SK-N-SH treated with all-trans-retinoic acid at 6 μM for 48 hours (cell line): ENCODE measurements at regions not wholly inside any gene's neighbourhood (a gene's known extent, or its start where the extent isn't known, plus 50 kb on each side); places are given as distances from the start of the nearest gene placed in this dataset.

Experiments
- BACH2 ChIP-seq: fragments of 250-450 bp; sonication (Bioruptor Pico); IDR thresholded peaks from 2 replicates; pipeline ENCODE4 v1.9.0; 2021; ENCODE audit warnings: mild to moderate bottlenecking, borderline replicate concordance
- RARB ChIP-seq: fragments of 250-450 bp; sonication (Bioruptor Pico); IDR thresholded peaks from 2 replicates; pipeline ENCODE4 v1.8.0; 2021; ENCODE audit warnings: mild to moderate bottlenecking, moderate library complexity
- TCF4 ChIP-seq: fragments of 250-450 bp; sonication (Bioruptor Pico); IDR thresholded peaks from 2 replicates; pipeline ENCODE4 v1.8.0; 2021; ENCODE audit warnings: mild to moderate bottlenecking, moderate library complexity, borderline replicate concordance
- TOX ChIP-seq: fragments of 250-450 bp; sonication (Bioruptor Pico); IDR thresholded peaks from 2 replicates; pipeline ENCODE4 v1.8.0; 2021; ENCODE audit warnings: mild to moderate bottlenecking, moderate library complexity, borderline replicate concordance
- ZFP3 ChIP-seq: fragments of 250-450 bp; sonication (Bioruptor Pico); IDR thresholded peaks from 2 replicates; pipeline ENCODE4 v1.5.0; 2020; ENCODE audit warnings: mild to moderate bottlenecking, moderate library complexity
- ZNF565 ChIP-seq: fragments of 450-650 bp; formaldehyde crosslinking; conservative IDR thresholded peaks from 2 replicates; pipeline ENCODE4 v1.5.0; 2020; ENCODE audit warnings: low read depth, mild to moderate bottlenecking, moderate library complexity
- ZNF70 ChIP-seq: fragments of 450-650 bp; formaldehyde crosslinking; IDR thresholded peaks from 2 replicates; pipeline ENCODE4 v1.5.0; 2020; ENCODE audit warnings: mild to moderate bottlenecking, moderate library complexity
- TF ChIP-seq, protein P1 (sequence below): fragments of 250-450 bp; sonication (Bioruptor Pico); IDR thresholded peaks from 2 replicates; pipeline ENCODE4 v1.5.1; 2021; ENCODE audit warnings: mild to moderate bottlenecking, moderate library complexity
- TF ChIP-seq, protein P2 (sequence below): fragments of 250-450 bp; sonication (Bioruptor Pico); IDR thresholded peaks from 2 replicates; pipeline ENCODE4 v1.8.0; 2020; ENCODE audit warnings: mild to moderate bottlenecking, moderate library complexity, borderline replicate concordance
- TF ChIP-seq, protein P3 (sequence below): fragments of 250-450 bp; sonication (Bioruptor Pico); IDR thresholded peaks from 2 replicates; pipeline ENCODE4 v1.5.1; 2020; ENCODE audit warnings: low read depth, mild to moderate bottlenecking, moderate library complexity
- TF ChIP-seq, protein P4 (sequence below): fragments of 250-450 bp; sonication (Bioruptor Pico); IDR thresholded peaks from 2 replicates; pipeline ENCODE4 v1.8.0; 2021; ENCODE audit warnings: low read depth, mild to moderate bottlenecking, moderate library complexity, borderline replicate concordance
- TF ChIP-seq, protein P5 (sequence below): fragments of 250-450 bp; sonication (Bioruptor Pico); IDR thresholded peaks from 2 replicates; pipeline ENCODE4 v1.5.0; 2020; ENCODE audit warnings: mild to moderate bottlenecking, moderate library complexity

DNA sequence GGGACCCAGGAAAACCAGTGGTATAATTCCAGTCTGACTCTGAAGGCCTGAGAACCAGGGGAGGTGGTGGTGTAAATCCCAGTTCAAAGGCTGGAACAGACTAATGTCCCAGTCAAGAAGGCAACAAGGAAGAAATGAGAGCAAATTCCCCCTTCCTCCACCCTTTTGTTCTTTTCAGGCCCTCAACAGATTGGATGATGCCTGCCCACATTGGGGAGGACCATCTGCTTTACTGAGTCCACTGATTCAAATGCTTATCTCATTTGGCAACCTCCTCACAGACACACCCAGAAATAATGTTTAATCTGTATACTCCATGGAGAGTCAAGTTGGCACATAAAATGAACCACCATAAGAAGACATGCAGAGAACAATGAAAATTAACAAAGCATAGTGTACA, 61.9 kb upstream of the CRYM start:
- no peak for TF ChIP-seq RARB (CRISPR knock-in tag)
- TF ChIP-seq, protein P1, sequence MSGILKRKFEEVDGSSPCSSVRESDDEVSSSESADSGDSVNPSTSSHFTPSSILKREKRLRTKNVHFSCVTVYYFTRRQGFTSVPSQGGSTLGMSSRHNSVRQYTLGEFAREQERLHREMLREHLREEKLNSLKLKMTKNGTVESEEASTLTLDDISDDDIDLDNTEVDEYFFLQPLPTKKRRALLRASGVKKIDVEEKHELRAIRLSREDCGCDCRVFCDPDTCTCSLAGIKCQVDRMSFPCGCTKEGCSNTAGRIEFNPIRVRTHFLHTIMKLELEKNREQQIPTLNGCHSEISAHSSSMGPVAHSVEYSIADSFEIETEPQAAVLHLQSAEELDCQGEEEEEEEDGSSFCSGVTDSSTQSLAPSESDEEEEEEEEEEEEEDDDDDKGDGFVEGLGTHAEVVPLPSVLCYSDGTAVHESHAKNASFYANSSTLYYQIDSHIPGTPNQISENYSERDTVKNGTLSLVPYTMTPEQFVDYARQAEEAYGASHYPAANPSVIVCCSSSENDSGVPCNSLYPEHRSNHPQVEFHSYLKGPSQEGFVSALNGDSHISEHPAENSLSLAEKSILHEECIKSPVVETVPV (CRISPR knock-in tag) = no peak
- no peak for TF ChIP-seq TOX (CRISPR knock-in tag)
- no peak for TF ChIP-seq ZNF565 (CRISPR knock-in tag)
- TF ChIP-seq, protein P2, sequence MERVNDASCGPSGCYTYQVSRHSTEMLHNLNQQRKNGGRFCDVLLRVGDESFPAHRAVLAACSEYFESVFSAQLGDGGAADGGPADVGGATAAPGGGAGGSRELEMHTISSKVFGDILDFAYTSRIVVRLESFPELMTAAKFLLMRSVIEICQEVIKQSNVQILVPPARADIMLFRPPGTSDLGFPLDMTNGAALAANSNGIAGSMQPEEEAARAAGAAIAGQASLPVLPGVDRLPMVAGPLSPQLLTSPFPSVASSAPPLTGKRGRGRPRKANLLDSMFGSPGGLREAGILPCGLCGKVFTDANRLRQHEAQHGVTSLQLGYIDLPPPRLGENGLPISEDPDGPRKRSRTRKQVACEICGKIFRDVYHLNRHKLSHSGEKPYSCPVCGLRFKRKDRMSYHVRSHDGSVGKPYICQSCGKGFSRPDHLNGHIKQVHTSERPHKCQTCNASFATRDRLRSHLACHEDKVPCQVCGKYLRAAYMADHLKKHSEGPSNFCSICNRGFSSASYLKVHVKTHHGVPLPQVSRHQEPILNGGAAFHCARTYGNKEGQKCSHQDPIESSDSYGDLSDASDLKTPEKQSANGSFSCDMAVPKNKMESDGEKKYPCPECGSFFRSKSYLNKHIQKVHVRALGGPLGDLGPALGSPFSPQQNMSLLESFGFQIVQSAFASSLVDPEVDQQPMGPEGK (CRISPR knock-in tag) = no peak
- TF ChIP-seq, protein P3, sequence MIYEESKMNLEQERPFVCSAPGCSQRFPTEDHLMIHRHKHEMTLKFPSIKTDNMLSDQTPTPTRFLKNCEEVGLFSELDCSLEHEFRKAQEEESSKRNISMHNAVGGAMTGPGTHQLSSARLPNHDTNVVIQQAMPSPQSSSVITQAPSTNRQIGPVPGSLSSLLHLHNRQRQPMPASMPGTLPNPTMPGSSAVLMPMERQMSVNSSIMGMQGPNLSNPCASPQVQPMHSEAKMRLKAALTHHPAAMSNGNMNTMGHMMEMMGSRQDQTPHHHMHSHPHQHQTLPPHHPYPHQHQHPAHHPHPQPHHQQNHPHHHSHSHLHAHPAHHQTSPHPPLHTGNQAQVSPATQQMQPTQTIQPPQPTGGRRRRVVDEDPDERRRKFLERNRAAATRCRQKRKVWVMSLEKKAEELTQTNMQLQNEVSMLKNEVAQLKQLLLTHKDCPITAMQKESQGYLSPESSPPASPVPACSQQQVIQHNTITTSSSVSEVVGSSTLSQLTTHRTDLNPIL (CRISPR knock-in tag) = no peak
- no peak for TF ChIP-seq TCF4 (CRISPR knock-in tag)
- TF ChIP-seq BACH2 (CRISPR knock-in tag) = no peak
- TF ChIP-seq, protein P4, sequence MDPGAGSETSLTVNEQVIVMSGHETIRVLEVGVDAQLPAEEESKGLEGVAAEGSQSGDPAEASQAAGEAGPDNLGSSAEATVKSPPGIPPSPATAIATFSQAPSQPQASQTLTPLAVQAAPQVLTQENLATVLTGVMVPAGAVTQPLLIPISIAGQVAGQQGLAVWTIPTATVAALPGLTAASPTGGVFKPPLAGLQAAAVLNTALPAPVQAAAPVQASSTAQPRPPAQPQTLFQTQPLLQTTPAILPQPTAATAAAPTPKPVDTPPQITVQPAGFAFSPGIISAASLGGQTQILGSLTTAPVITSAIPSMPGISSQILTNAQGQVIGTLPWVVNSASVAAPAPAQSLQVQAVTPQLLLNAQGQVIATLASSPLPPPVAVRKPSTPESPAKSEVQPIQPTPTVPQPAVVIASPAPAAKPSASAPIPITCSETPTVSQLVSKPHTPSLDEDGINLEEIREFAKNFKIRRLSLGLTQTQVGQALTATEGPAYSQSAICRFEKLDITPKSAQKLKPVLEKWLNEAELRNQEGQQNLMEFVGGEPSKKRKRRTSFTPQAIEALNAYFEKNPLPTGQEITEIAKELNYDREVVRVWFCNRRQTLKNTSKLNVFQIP (CRISPR knock-in tag) = no peak
- no peak for TF ChIP-seq ZFP3 (CRISPR knock-in tag)
- no peak for TF ChIP-seq ZNF70
- TF ChIP-seq, protein P5, sequence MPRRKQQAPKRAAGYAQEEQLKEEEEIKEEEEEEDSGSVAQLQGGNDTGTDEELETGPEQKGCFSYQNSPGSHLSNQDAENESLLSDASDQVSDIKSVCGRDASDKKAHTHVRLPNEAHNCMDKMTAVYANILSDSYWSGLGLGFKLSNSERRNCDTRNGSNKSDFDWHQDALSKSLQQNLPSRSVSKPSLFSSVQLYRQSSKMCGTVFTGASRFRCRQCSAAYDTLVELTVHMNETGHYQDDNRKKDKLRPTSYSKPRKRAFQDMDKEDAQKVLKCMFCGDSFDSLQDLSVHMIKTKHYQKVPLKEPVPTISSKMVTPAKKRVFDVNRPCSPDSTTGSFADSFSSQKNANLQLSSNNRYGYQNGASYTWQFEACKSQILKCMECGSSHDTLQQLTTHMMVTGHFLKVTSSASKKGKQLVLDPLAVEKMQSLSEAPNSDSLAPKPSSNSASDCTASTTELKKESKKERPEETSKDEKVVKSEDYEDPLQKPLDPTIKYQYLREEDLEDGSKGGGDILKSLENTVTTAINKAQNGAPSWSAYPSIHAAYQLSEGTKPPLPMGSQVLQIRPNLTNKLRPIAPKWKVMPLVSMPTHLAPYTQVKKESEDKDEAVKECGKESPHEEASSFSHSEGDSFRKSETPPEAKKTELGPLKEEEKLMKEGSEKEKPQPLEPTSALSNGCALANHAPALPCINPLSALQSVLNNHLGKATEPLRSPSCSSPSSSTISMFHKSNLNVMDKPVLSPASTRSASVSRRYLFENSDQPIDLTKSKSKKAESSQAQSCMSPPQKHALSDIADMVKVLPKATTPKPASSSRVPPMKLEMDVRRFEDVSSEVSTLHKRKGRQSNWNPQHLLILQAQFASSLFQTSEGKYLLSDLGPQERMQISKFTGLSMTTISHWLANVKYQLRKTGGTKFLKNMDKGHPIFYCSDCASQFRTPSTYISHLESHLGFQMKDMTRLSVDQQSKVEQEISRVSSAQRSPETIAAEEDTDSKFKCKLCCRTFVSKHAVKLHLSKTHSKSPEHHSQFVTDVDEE (CRISPR knock-in tag) = no peak
